ENCODE measurements at regions not wholly inside any gene's neighbourhood (a gene's known extent, or its start where the extent isn't known, plus 50 kb on each side); places are given as distances from the start of the nearest gene placed in this dataset.
"Not testable (repeated sequence)": the region's sequence is repeated elsewhere in the genome, so short reads cannot be mapped to it uniquely, and the experiment has no call there.

- H3K4me3 ChIP-seq (ENCODE audit: low read depth, low read length), result no peak overlapping the region
- no peak for DNase-seq (ENCODE audit: low read depth)
- TF ChIP-seq CTCF (IDR thresholded peaks at IDR 0.05; ENCODE audit: low read depth, low read length, missing control alignments), result no peak
Observed at GRCh38 chr2:230614040-230614439, 98.6 kb upstream of the CAB39 start.

GRCh38 chr2:230614913-230615332 lies 97.7 kb upstream of the CAB39 start:
- TF ChIP-seq CTCF (IDR thresholded peaks at IDR 0.05; ENCODE audit: low read depth, low read length, missing control alignments), result no peak
- peak overlapping the region; percentile 26 for H3K4me3 ChIP-seq (ENCODE audit: low read depth, low read length)
- peak; percentile 94 for DNase-seq (ENCODE audit: low read depth)

- DNase-seq (ENCODE audit: low read depth); H3K4me3 ChIP-seq (ENCODE audit: low read depth, low read length): not testable (repeated sequence)
Observed at GRCh38 chr2:230617256-230617706, 95.4 kb upstream of the CAB39 start.

- H3K4me3 ChIP-seq (ENCODE audit: low read depth, low read length), result no peak overlapping the region
- no peak for TF ChIP-seq CTCF (IDR thresholded peaks at IDR 0.05; ENCODE audit: low read depth, low read length, missing control alignments)
- no peak for DNase-seq (ENCODE audit: low read depth)
Observed at GRCh38 chr2:230619491-230619890, 93.2 kb upstream of the CAB39 start.

- DNase-seq (ENCODE audit: low read depth); H3K4me3 ChIP-seq (ENCODE audit: low read depth, low read length): not testable (repeated sequence)
Observed at GRCh38 chr2:230625220-230625619, 87.4 kb upstream of the CAB39 start.

GRCh38 chr2:230627091-230627490 lies 85.6 kb upstream of the CAB39 start:
- not testable (repeated sequence) for DNase-seq (ENCODE audit: low read depth); H3K4me3 ChIP-seq (ENCODE audit: low read depth, low read length)

GRCh38 chr2:230627806-230628724 lies 84.6 kb upstream of the CAB39 start:
- no peak for DNase-seq (ENCODE audit: low read depth)
- H3K4me3 ChIP-seq (ENCODE audit: low read depth, low read length), result no peak overlapping the region
- no peak for TF ChIP-seq CTCF (IDR thresholded peaks at IDR 0.05; ENCODE audit: low read depth, low read length, missing control alignments)

- no peak for DNase-seq (ENCODE audit: low read depth)
- no peak for TF ChIP-seq CTCF (IDR thresholded peaks at IDR 0.05; ENCODE audit: low read depth, low read length, missing control alignments)
- no peak overlapping the region for H3K4me3 ChIP-seq (ENCODE audit: low read depth, low read length)
Observed at GRCh38 chr2:230631470-230631869, 81.2 kb upstream of the CAB39 start.

Data from GM12864 (cell line).